ENCODE measurements at regions not wholly inside any gene's neighbourhood (a gene's known extent, or its start where the extent isn't known, plus 50 kb on each side); places are given as distances from the start of the nearest gene placed in this dataset.

DNA sequence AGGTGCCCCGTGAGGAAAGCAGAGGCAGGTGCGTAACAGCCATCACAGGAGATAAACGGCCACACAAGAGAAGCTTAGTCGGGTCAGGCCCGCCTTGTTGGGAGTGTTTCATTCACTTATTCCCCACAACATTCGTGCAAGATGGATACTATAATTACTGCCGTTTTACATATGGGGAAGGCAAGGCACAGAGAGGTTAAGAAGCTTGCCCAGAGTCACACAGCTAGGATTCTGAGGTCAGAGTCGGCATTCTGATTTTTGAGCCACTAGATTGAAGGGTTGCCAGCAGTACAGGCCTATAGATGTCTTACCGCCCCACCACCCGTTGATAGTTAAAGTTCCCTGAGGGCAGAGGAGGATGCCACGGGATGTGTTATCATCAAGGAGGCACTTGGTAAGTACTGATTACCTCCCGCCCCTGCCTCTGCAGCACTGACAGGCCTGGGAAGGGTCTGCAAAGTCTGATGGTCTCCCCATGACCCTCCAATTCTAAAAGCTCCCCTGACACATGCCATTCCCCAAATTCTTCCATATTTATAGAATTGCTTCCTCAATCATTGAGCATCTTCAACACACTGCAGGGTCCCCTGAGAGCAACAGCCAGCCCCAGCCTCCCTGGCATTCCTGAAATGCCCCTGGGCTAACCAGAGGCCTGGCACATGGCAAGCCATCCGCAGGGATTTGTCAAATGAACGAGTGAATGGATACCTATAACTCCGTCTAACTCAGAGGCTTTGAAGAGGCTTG, 74.7 kb upstream of the CLDN14 start:
- TF ChIP-seq, protein P1, sequence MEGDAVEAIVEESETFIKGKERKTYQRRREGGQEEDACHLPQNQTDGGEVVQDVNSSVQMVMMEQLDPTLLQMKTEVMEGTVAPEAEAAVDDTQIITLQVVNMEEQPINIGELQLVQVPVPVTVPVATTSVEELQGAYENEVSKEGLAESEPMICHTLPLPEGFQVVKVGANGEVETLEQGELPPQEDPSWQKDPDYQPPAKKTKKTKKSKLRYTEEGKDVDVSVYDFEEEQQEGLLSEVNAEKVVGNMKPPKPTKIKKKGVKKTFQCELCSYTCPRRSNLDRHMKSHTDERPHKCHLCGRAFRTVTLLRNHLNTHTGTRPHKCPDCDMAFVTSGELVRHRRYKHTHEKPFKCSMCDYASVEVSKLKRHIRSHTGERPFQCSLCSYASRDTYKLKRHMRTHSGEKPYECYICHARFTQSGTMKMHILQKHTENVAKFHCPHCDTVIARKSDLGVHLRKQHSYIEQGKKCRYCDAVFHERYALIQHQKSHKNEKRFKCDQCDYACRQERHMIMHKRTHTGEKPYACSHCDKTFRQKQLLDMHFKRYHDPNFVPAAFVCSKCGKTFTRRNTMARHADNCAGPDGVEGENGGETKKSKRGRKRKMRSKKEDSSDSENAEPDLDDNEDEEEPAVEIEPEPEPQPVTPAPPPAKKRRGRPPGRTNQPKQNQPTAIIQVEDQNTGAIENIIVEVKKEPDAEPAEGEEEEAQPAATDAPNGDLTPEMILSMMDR (IDR thresholded peaks at IDR 0.05): no peak
- Histone ChIP-seq H3K36me3 (no peaks in the 10 kb centered on the region), H3K9me3 (no peaks in the 10 kb centered on the region), H3K27ac (no peak overlapping the region), H3K4me1 (ENCODE audit: control insufficient read depth in 1 of 2, low read depth in 2 of 2) (peaks cover 0 to 6% of the 10 kb centered on the region in 2 donors), H3K27me3 (replicated peaks; ENCODE audit: insufficient read depth) (no peaks in the 10 kb centered on the region), H3K4me3 (no peak overlapping the region)
- no peak for ATAC-seq (ENCODE audit: insufficient number of reproducible peaks, low FRiP score, low read depth)
- no peak for DNase-seq (ENCODE audit: low spot score)

DNA sequence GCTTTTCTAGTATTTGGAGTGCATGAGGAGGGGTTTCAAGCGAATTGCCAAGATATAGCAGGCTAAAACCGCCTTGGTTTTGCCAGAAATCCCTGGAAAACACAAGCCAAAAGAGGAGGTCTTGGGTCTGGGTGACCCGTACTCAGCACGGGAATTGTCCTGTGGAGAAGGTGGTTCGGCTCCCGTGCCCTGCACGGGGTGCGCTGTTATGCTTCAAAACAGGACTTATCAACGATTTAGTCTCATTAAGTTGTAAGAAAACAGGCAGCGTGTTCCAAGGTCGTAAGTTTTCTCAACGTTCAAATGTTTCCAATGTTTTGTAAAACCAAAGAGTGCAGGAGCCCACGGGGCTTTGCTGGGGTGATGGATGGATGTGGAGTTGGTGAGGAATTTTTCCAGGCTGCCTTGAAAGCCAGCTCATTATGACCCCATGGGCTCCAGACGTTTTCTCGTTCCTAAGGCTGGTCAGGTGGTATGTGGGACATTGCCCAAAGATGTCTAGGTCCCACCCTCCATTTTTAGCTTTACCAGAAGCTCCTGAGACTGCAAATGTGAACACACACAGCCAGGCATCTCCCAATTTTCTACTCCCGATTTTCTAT, 75.4 kb upstream of the CLDN14 start:
- no peaks in the 10 kb centered on the region for H3K9me3 ChIP-seq
- H3K27ac ChIP-seq: no peak overlapping the region
- H3K36me3 ChIP-seq: no peaks in the 10 kb centered on the region
- no peak for ATAC-seq (ENCODE audit: insufficient number of reproducible peaks, low FRiP score, low read depth)
- TF ChIP-seq, protein P1 (IDR thresholded peaks at IDR 0.05): no peak
- H3K4me1 ChIP-seq (ENCODE audit: control insufficient read depth in 1 of 2, low read depth in 2 of 2): peaks cover 0 to 6% of the 10 kb centered on the region in 2 donors
- no peak overlapping the region for H3K4me3 ChIP-seq
- DNase-seq (ENCODE audit: low spot score): no peak
- H3K27me3 ChIP-seq (replicated peaks; ENCODE audit: insufficient read depth): no peaks in the 10 kb centered on the region

DNA sequence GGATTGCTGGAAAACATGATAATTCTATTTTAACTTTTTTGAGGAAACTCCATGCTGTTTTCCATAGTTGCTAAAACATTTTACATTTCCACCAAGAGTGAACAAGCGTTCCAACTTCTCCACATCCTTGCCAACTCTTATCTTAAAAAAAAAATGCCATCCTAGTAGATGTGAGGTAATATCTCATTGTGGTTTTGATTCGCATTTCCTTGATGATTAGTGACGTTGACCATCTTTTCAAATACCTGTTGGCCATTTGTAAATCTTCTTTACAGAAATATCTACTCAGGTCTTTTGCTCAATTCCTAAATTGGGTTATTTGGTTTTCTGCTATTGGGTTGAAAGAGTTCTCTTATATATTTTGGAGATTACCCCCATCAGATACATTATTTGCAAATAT, 77.4 kb upstream of the CLDN14 start:
- Histone ChIP-seq H3K36me3 (no peaks in the 10 kb centered on the region), H3K4me3 (no peak overlapping the region), H3K4me1 (ENCODE audit: control insufficient read depth in 1 of 2, low read depth in 2 of 2) (no peaks in the 10 kb centered on the region), H3K27ac (no peak overlapping the region), H3K9me3 (no peaks in the 10 kb centered on the region), H3K27me3 (replicated peaks; ENCODE audit: insufficient read depth) (no peaks in the 10 kb centered on the region)
- DNase-seq (ENCODE audit: low spot score) (no peak), ATAC-seq (ENCODE audit: insufficient number of reproducible peaks, low FRiP score, low read depth) (no peak)
- TF ChIP-seq, protein P1 (IDR thresholded peaks at IDR 0.05): no peak

DNA sequence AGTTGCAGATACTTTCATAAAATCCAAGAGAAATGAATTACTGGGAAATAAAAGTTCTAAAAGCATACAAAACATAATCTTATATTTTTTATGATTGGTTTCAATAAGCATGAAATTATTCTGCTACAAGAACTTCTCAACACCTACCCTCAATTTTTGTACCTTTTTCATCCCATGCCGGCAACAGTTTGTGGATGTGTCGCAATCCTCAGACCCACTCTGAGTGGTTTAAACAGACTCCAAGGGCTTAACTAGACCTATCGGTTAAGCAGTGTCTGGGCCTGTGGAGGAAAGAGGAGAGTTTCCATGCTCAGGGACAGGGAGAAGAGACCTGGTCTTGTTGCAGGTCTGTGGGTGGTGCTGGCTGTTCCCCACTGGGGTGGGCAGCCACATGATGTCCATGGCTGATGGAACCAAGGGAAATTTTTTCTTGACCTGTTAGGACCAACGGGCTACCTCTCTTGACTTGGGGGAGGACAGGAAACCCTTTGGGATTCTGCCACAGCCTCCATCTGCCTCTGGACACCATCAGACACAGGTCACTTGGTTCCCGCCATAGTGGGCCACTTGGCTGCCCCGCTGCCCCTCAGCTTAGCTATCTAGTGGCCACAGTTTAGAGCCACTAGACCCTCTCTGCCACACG, 81.1 kb upstream of the CLDN14 start:
- Histone ChIP-seq H3K27ac (no peak overlapping the region), H3K27me3 (replicated peaks; ENCODE audit: insufficient read depth) (no peaks in the 10 kb centered on the region), H3K9me3 (no peaks in the 10 kb centered on the region), H3K36me3 (no peaks in the 10 kb centered on the region), H3K4me1 (ENCODE audit: control insufficient read depth in 1 of 2, low read depth in 2 of 2) (no peaks in the 10 kb centered on the region), H3K4me3 (no peak overlapping the region)
- no peak for DNase-seq (ENCODE audit: low spot score)
- no peak for ATAC-seq (ENCODE audit: insufficient number of reproducible peaks, low FRiP score, low read depth)
- TF ChIP-seq, protein P1 (IDR thresholded peaks at IDR 0.05): no peak

DNA sequence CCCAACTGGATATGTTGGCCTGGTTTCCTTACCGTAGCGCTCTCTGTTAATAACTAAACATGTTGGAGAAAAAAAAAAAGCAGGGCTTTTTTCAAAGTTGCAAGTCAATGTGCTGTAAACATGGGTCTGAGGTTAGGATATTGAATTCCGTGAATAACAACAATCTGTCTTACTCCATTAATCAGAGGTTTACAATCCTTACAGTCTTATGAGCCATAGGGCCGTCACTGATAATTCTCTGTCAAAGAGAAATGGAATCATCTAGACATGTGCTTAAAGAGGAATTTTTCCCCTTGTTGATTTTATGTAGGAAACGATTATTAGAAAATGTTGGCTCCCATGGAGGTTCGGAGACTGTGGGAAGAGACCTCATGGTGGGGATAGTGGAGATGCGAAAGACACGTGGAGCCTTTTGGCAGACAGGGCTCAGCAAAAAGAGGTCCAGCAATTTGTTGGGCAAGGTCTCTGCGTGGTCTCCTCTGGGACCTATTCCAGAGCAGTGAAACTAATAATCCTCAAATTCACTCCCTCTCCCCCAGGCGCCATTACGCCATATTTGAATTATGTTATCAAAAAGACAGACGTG, 83.5 kb upstream of the CLDN14 start:
- ATAC-seq (ENCODE audit: insufficient number of reproducible peaks, low FRiP score, low read depth): no peak
- Histone ChIP-seq H3K36me3 (no peaks in the 10 kb centered on the region), H3K4me3 (no peak overlapping the region), H3K27me3 (replicated peaks; ENCODE audit: insufficient read depth) (no peaks in the 10 kb centered on the region), H3K9me3 (no peaks in the 10 kb centered on the region), H3K27ac (no peak overlapping the region), H3K4me1 (ENCODE audit: control insufficient read depth in 1 of 2, low read depth in 2 of 2) (no peaks in the 10 kb centered on the region)
- TF ChIP-seq, protein P1 (IDR thresholded peaks at IDR 0.05): no peak
- DNase-seq (ENCODE audit: low spot score): no peak
